Psoas muscle (tissue), 7 donors: ENCODE measurements at regions not wholly inside any gene's neighbourhood (a gene's known extent, or its start where the extent isn't known, plus 50 kb on each side); places are given as distances from the start of the nearest gene placed in this dataset.

ENCODE experiments used
- ATAC-seq, 4 donors: fragments of 200-7000 bp; cut with Tn5 transposase; one replicate each; pipeline ENCODE4 v1.9.1; 2020; ENCODE audit warnings: moderate library complexity in 3 of 4, mild to moderate bottlenecking in 2 of 4
- DNase-seq, 2 donors: peaks; one replicate each; pipeline ENCODE4 v3.0.0-alpha.2; 2020
- H3K27ac ChIP-seq: fragments of 200-600 bp; one replicate; pipeline ENCODE4 v1.8.0; 2022
- H3K27me3 ChIP-seq, 3 donors: fragments of 200-600 bp in 1 of 3; one replicate each; pipeline versions ENCODE4 v1.6.1 to v1.8.0; 2013 to 2022; ENCODE audit warnings: low read length in 2 of 3, mild to moderate bottlenecking in 2 of 3, moderate library complexity in 1 of 3; ENCODE audit not compliant: insufficient read depth in 3 of 3
- H3K36me3 ChIP-seq, 2 donors: fragments of 200-600 bp in 1 of 2; one replicate each; pipeline versions ENCODE4 v1.6.1 to v1.8.0; 2013 to 2022; ENCODE audit warnings: low read depth in 1 of 2, mild to moderate bottlenecking in 1 of 2, moderate library complexity in 1 of 2; ENCODE audit not compliant: insufficient read depth in 1 of 2
- H3K4me1 ChIP-seq: fragments of 200-600 bp; one replicate; pipeline ENCODE4 v1.8.0; 2022
- H3K4me3 ChIP-seq: fragments of 200-600 bp; one replicate; pipeline ENCODE4 v1.8.0; 2022; ENCODE audit warnings: mild to moderate bottlenecking
- H3K9me3 ChIP-seq: fragments of 200-600 bp; one replicate; pipeline ENCODE4 v1.8.0; 2022
- CTCF ChIP-seq: fragments of 200-600 bp; IDR thresholded peaks from one replicate; pipeline ENCODE4 v1.8.0; 2022; ENCODE audit warnings: antibody characterized with exemption
- WGBS, 3 donors: extraction: QIAGEN DNeasy Blood & Tissue Kit; methylation state at CpG; one replicate each; pipeline versions ENCODE4 v1.1.6 to v1.1.7; 2013; 5-methylcytosine and 5-hydroxymethylcytosine counted together
- intact Hi-C, 2 donors: fragments of 100-400 bp; cut with DNase I; formaldehyde crosslinking; loops; one replicate each; pipeline versions ENCODE4 v1.11.0 to v1.14.2; 2022
- donor health status: healthy with polysubstance abuse.
- donor health status: DM: no; HTN: no; CAD: no; lungs with moderate emphysema.
- donor health status: Bipolar disorder and iron deficiency.
- donor health status: healthy.
- donor health status: DM: yes; HTN: yes; CAD: no.
- donor health status: DM: no; HTN: no; CAD: no.
- donor health status: DM: yes; HTN: yes; CAD: no.

DNA sequence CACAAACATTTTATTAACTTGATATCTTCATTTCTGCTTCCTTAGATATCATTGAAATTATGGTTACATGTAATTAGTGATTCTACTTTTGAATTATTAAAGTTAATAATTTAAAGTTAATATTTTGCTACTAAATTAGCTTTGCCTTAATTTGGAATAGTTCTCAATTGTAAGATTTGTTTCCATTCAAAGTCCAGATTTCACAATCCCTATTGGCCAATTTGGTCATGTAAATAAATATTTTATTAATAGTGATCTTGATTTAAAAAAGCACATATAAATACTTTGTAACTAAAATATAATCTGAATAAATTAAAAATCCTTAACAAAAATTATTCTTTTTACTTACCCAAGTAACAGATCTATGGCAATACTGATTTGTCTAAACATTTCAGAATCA lies 1558.6 kb downstream of the NCAM2 start:
- intact Hi-C loops = no loop called here
- Histone ChIP-seq H3K27me3 (no peaks in the 10 kb centered on the region), H3K4me3 (no peak overlapping the region), H3K27ac (no peak overlapping the region), H3K9me3 (no peaks in the 10 kb centered on the region), H3K36me3 (no peaks in the 10 kb centered on the region), H3K4me1 (no peaks in the 10 kb centered on the region)
- no peak for ATAC-seq
- no peak for TF ChIP-seq CTCF
- DNase-seq = no peak

- ATAC-seq (no peak), DNase-seq (no peak)
- H3K27me3 ChIP-seq = no peaks in the 10 kb centered on the region
- no peaks in the 10 kb centered on the region for H3K9me3 ChIP-seq
- H3K4me3 ChIP-seq = no peak overlapping the region
- no peaks in the 10 kb centered on the region for H3K36me3 ChIP-seq
- no peak overlapping the region for H3K27ac ChIP-seq
- H3K4me1 ChIP-seq = no peaks in the 10 kb centered on the region
- intact Hi-C loops = no loop called here
- whole genome bisulfite sequencing, 3 donors = 95 to 98% (median 95%) methylated on average over 15 to 16 of the region's 16 CpGs
- no peak for TF ChIP-seq CTCF
Observed at GRCh38 chr21:22561946-22562345, 1563.7 kb downstream of the NCAM2 start.

- no peaks in the 10 kb centered on the region for H3K27me3 ChIP-seq
- 90 to 96% (median 90%) methylated on average over 1 of the region's 1 CpG for WGBS, 3 donors
- H3K27ac ChIP-seq = no peak overlapping the region
- no peaks in the 10 kb centered on the region for H3K9me3 ChIP-seq
- no peaks in the 10 kb centered on the region for H3K4me1 ChIP-seq
- ATAC-seq (no peak), DNase-seq (no peak)
- no peaks in the 10 kb centered on the region for H3K36me3 ChIP-seq
- no peak overlapping the region for H3K4me3 ChIP-seq
- intact Hi-C loops = no loop called here
- no peak for TF ChIP-seq CTCF
Observed at GRCh38 chr21:22573834-22574233, 1575.6 kb downstream of the NCAM2 start.

- intact Hi-C loops = no loop called here
- 3 to 11% (median 5%) methylated on average over 5 of the region's 5 CpGs for WGBS, 3 donors
- H3K4me3 ChIP-seq = no peak overlapping the region
Observed at GRCh38 chr21:22575165-22575584, 1577.0 kb downstream of the NCAM2 start.

More at GRCh38 chr21:22575165-22575584, 1577.0 kb downstream of the NCAM2 start:
- no peak for DNase-seq
- H3K27me3 ChIP-seq = no peaks in the 10 kb centered on the region
- no peak for TF ChIP-seq CTCF
- no peak for ATAC-seq
- no peaks in the 10 kb centered on the region for H3K4me1 ChIP-seq
- H3K36me3 ChIP-seq = no peaks in the 10 kb centered on the region
- no peaks in the 10 kb centered on the region for H3K9me3 ChIP-seq
- H3K27ac ChIP-seq = no peak overlapping the region
